ENCODE measurements at regions not wholly inside any gene's neighbourhood (a gene's known extent, or its start where the extent isn't known, plus 50 kb on each side); places are given as distances from the start of the nearest gene placed in this dataset.
"Not testable (repeated sequence)": the region's sequence is repeated elsewhere in the genome, so short reads cannot be mapped to it uniquely, and the experiment has no call there.

GRCh38 chr12:74016324-74016723 lies 521.3 kb upstream of the ATXN7L3B start:
- H3K27me3 ChIP-seq (ENCODE audit: insufficient read depth, low read depth, low read length); H3F3A ChIP-seq (ENCODE audit: insufficient read depth, low read length, poor library complexity, severe bottlenecking); H3K27ac ChIP-seq (ENCODE audit: low read length); H3K79me2 ChIP-seq (replicated peaks; ENCODE audit: insufficient read depth, low read length); H2AFZ ChIP-seq (ENCODE audit: low read depth, low read length); H3K9me3 ChIP-seq (ENCODE audit: low read length); H3K9ac ChIP-seq (ENCODE audit: low read length); H3K4me2 ChIP-seq (ENCODE audit: low read length); H3K9me2 ChIP-seq (ENCODE audit: insufficient read depth, low read length); H3K36me3 ChIP-seq (ENCODE audit: insufficient read depth, low read length); H4K20me1 ChIP-seq (ENCODE audit: insufficient read depth); H3K4me3 ChIP-seq (ENCODE audit: low read length): not testable (repeated sequence)

- TF ChIP-seq MXI1 (conservative IDR thresholded peaks at IDR 0.05; ENCODE audit: poor library complexity, severe bottlenecking) (no peak), RAD21 (conservative IDR thresholded peaks at IDR 0.05) (no peak), EP300 (conservative IDR thresholded peaks at IDR 0.05; ENCODE audit: poor library complexity, severe bottlenecking) (no peak), EZH2 (IDR thresholded peaks at IDR 0.05; ENCODE audit: borderline replicate concordance, insufficient read depth, low read length, poor library complexity, severe bottlenecking) (no peak), TAF1 (IDR thresholded peaks at IDR 0.05; ENCODE audit: low read depth) (no peak)
- no peaks in the 10 kb centered on the region for H3K9me3 ChIP-seq (ENCODE audit: low read length)
- no peaks in the 10 kb centered on the region for H3K36me3 ChIP-seq (ENCODE audit: insufficient read depth, low read length)
- no peaks in the 10 kb centered on the region for H3K79me2 ChIP-seq (replicated peaks; ENCODE audit: insufficient read depth, low read length)
- H3K4me3 ChIP-seq (ENCODE audit: low read length) = no peak overlapping the region
- H3K27ac ChIP-seq (ENCODE audit: low read length) = no peak overlapping the region
- H3K4me2 ChIP-seq (ENCODE audit: low read length) = no peak overlapping the region
- no peaks in the 10 kb centered on the region for H4K20me1 ChIP-seq (ENCODE audit: insufficient read depth)
- H3K9ac ChIP-seq (ENCODE audit: low read length) = no peak overlapping the region
- H3K27me3 ChIP-seq (ENCODE audit: insufficient read depth, low read depth, low read length) = no peaks in the 10 kb centered on the region
- no peaks in the 10 kb centered on the region for H3K9me2 ChIP-seq (ENCODE audit: insufficient read depth, low read length)
- H2AFZ ChIP-seq (ENCODE audit: low read depth, low read length) = no peak overlapping the region
- H3F3A ChIP-seq (ENCODE audit: insufficient read depth, low read length, poor library complexity, severe bottlenecking) = no peaks in the 10 kb centered on the region
Measured at GRCh38 chr12:74018849-74019248, 518.8 kb upstream of the ATXN7L3B start.

DNA sequence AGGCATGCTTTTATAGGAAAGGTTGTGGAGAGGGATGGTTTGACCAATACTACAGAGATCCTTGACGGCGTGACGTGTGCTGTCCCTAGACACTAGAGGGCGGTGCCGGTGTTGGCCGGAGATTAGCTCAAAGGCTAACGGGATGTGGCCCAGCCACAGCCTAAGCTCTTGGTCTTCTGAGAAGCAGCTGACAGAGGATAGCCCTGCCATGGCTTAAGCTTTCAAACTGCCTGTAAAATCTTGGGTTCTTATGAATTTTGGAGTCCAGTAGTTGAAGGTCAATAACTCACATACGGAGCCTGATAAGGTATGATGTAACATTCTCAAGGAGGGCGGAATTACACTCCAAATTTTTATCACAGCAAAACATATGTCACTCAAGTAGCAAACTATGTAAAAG lies 515.7 kb upstream of the ATXN7L3B start:
- Histone ChIP-seq H3K9ac (ENCODE audit: low read length) (no peak overlapping the region), H3K9me3 (ENCODE audit: low read length) (no peaks in the 10 kb centered on the region), H2AFZ (ENCODE audit: low read depth, low read length) (no peak overlapping the region), H3K27me3 (ENCODE audit: insufficient read depth, low read depth, low read length) (no peaks in the 10 kb centered on the region), H3K4me2 (ENCODE audit: low read length) (no peak overlapping the region), H3K4me3 (ENCODE audit: low read length) (no peak overlapping the region), H3K27ac (ENCODE audit: low read length) (no peak overlapping the region), H4K20me1 (ENCODE audit: insufficient read depth) (no peaks in the 10 kb centered on the region), H3F3A (ENCODE audit: insufficient read depth, low read length, poor library complexity, severe bottlenecking) (no peaks in the 10 kb centered on the region), H3K79me2 (replicated peaks; ENCODE audit: insufficient read depth, low read length) (no peaks in the 10 kb centered on the region), H3K36me3 (ENCODE audit: insufficient read depth, low read length) (no peaks in the 10 kb centered on the region), H3K9me2 (ENCODE audit: insufficient read depth, low read length) (no peaks in the 10 kb centered on the region)
- TF ChIP-seq RAD21 (conservative IDR thresholded peaks at IDR 0.05) (no peak), MXI1 (conservative IDR thresholded peaks at IDR 0.05; ENCODE audit: poor library complexity, severe bottlenecking) (no peak), TAF1 (IDR thresholded peaks at IDR 0.05; ENCODE audit: low read depth) (no peak), EP300 (conservative IDR thresholded peaks at IDR 0.05; ENCODE audit: poor library complexity, severe bottlenecking) (no peak), POLR2AphosphoS5 (IDR thresholded peaks at IDR 0.05) (no peak), EZH2 (IDR thresholded peaks at IDR 0.05; ENCODE audit: borderline replicate concordance, insufficient read depth, low read length, poor library complexity, severe bottlenecking) (no peak), CTCF (IDR thresholded peaks at IDR 0.05; ENCODE audit: poor library complexity, severe bottlenecking) (no peak), SMC3 (conservative IDR thresholded peaks at IDR 0.05; ENCODE audit: poor library complexity) (no peak)
- TF ChIP-seq, protein P1, sequence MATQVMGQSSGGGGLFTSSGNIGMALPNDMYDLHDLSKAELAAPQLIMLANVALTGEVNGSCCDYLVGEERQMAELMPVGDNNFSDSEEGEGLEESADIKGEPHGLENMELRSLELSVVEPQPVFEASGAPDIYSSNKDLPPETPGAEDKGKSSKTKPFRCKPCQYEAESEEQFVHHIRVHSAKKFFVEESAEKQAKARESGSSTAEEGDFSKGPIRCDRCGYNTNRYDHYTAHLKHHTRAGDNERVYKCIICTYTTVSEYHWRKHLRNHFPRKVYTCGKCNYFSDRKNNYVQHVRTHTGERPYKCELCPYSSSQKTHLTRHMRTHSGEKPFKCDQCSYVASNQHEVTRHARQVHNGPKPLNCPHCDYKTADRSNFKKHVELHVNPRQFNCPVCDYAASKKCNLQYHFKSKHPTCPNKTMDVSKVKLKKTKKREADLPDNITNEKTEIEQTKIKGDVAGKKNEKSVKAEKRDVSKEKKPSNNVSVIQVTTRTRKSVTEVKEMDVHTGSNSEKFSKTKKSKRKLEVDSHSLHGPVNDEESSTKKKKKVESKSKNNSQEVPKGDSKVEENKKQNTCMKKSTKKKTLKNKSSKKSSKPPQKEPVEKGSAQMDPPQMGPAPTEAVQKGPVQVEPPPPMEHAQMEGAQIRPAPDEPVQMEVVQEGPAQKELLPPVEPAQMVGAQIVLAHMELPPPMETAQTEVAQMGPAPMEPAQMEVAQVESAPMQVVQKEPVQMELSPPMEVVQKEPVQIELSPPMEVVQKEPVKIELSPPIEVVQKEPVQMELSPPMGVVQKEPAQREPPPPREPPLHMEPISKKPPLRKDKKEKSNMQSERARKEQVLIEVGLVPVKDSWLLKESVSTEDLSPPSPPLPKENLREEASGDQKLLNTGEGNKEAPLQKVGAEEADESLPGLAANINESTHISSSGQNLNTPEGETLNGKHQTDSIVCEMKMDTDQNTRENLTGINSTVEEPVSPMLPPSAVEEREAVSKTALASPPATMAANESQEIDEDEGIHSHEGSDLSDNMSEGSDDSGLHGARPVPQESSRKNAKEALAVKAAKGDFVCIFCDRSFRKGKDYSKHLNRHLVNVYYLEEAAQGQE (IDR thresholded peaks at IDR 0.05; ENCODE audit: borderline replicate concordance) = no peak

Data from neural cell (in vitro differentiated cells).